Erythroblast (primary cell): ENCODE measurements at regions not wholly inside any gene's neighbourhood (a gene's known extent, or its start where the extent isn't known, plus 50 kb on each side); places are given as distances from the start of the nearest gene placed in this dataset.
"Not testable (repeated sequence)": the region's sequence is repeated elsewhere in the genome, so short reads cannot be mapped to it uniquely, and the experiment has no call there.

Source experiments
- DNase-seq, 2 experiments: peaks; one replicate each; lab custom pipeline; 2025; lab: John Stamatoyannopoulos, UW
- GATA1 ChIP-seq: IDR thresholded peaks from 2 replicates; pipeline ENCODE4 v1.6.1; 2011; ENCODE audit warnings: low read depth, mild to moderate bottlenecking, control low read depth, low read length, moderate library complexity
- POLR2A ChIP-seq: IDR thresholded peaks from 2 replicates; pipeline ENCODE4 v1.6.1; 2011; ENCODE audit warnings: mild to moderate bottlenecking, low read length

- no peak for TF ChIP-seq GATA1
- no peak for TF ChIP-seq POLR2A
- DNase-seq = peak; percentile 7 to 9
Measured at GRCh38 chr1:214123061-214123784, 135.4 kb downstream of the PROX1 start.

- DNase-seq = no peak
- TF ChIP-seq POLR2A (no peak), GATA1 (no peak)
Measured at GRCh38 chr1:214124281-214124805, 136.6 kb downstream of the PROX1 start.

- TF ChIP-seq GATA1 (no peak), POLR2A (no peak)
- DNase-seq = no peak
Measured at GRCh38 chr1:214124915-214125314, 137.1 kb downstream of the PROX1 start.

GRCh38 chr1:214125819-214126218 is 138.0 kb downstream of the PROX1 start:
- TF ChIP-seq GATA1 (no peak), POLR2A (no peak)
- DNase-seq = no peak

GRCh38 chr1:214126697-214127146 is 138.9 kb downstream of the PROX1 start:
- DNase-seq = no peak
- TF ChIP-seq GATA1 (no peak), POLR2A (no peak)

- no peak for TF ChIP-seq GATA1
- no peak for TF ChIP-seq POLR2A
- DNase-seq = no peak
Measured at GRCh38 chr1:214127705-214128104, 139.9 kb downstream of the PROX1 start.

- TF ChIP-seq POLR2A (no peak), GATA1 (no peak)
- DNase-seq = no peak
Measured at GRCh38 chr1:214135886-214136285, 145.1 kb upstream of the SMYD2 start.

- no peak for TF ChIP-seq POLR2A
- TF ChIP-seq GATA1 = no peak
- DNase-seq = no peak
Measured at GRCh38 chr1:214136324-214136919, 144.5 kb upstream of the SMYD2 start.

- DNase-seq = no peak
- TF ChIP-seq POLR2A (no peak), GATA1 (no peak)
Measured at GRCh38 chr1:214141486-214141885, 139.5 kb upstream of the SMYD2 start.

GRCh38 chr1:214143006-214143992 is 137.7 kb upstream of the SMYD2 start:
- no peak for TF ChIP-seq POLR2A
- no peak for DNase-seq

GRCh38 chr1:214144521-214144920 is 136.4 kb upstream of the SMYD2 start:
- DNase-seq = not testable (repeated sequence)

- TF ChIP-seq POLR2A (no peak), GATA1 (no peak)
Measured at GRCh38 chr1:214146523-214146922, 134.4 kb upstream of the SMYD2 start.

GRCh38 chr1:214154596-214155292 is 126.2 kb upstream of the SMYD2 start:
- no peak for TF ChIP-seq GATA1
- no peak for TF ChIP-seq POLR2A
- DNase-seq = no peak

More at GRCh38 chr1:214146523-214146922, 134.4 kb upstream of the SMYD2 start:
- no peak for DNase-seq
